GM12874 (cell line): ENCODE measurements at regions not wholly inside any gene's neighbourhood (a gene's known extent, or its start where the extent isn't known, plus 50 kb on each side); places are given as distances from the start of the nearest gene placed in this dataset.

Experiments used
- TF ChIP-seq, protein P1 (sequence below): IDR thresholded peaks from 2 replicates; pipeline ENCODE4 v1.5.1; 2011; ENCODE audit warnings: low read depth, mild to moderate bottlenecking, control low read depth, low read length, moderate library complexity; ENCODE audit not compliant: insufficient read depth

- TF ChIP-seq, protein P1, sequence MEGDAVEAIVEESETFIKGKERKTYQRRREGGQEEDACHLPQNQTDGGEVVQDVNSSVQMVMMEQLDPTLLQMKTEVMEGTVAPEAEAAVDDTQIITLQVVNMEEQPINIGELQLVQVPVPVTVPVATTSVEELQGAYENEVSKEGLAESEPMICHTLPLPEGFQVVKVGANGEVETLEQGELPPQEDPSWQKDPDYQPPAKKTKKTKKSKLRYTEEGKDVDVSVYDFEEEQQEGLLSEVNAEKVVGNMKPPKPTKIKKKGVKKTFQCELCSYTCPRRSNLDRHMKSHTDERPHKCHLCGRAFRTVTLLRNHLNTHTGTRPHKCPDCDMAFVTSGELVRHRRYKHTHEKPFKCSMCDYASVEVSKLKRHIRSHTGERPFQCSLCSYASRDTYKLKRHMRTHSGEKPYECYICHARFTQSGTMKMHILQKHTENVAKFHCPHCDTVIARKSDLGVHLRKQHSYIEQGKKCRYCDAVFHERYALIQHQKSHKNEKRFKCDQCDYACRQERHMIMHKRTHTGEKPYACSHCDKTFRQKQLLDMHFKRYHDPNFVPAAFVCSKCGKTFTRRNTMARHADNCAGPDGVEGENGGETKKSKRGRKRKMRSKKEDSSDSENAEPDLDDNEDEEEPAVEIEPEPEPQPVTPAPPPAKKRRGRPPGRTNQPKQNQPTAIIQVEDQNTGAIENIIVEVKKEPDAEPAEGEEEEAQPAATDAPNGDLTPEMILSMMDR = no peak
Measured at GRCh38 chr3:106425916-106426315, 557.1 kb upstream of the CBLB start.

- TF ChIP-seq, protein P1 = no peak
Measured at GRCh38 chr3:106428565-106428994, 559.8 kb upstream of the CBLB start.

DNA sequence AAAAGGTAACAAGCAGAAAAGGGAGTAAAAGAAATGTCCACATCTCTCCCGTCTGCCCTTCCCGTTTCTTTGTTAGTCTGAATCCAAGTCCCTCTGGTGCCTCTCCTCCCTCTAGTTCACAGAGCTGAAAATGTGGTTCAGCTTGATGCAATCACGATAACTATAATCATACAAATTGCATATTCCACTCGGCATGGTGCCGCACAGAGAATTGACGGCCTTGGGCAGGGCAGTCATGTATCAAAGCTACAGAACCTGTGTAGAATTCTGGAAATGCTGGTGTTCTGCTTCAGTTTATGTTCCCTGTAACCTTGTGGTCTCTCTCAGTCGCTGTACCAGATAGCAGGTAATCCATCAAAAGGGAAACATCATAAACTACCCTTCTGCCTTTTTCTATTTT is 562.9 kb upstream of the CBLB start:
- TF ChIP-seq, protein P1 = no peak

GRCh38 chr3:106435899-106436453 is 567.2 kb upstream of the CBLB start:
- TF ChIP-seq, protein P1 = no peak

- TF ChIP-seq, protein P1 = no peak
Measured at GRCh38 chr3:106438887-106439286, 570.1 kb upstream of the CBLB start.

DNA sequence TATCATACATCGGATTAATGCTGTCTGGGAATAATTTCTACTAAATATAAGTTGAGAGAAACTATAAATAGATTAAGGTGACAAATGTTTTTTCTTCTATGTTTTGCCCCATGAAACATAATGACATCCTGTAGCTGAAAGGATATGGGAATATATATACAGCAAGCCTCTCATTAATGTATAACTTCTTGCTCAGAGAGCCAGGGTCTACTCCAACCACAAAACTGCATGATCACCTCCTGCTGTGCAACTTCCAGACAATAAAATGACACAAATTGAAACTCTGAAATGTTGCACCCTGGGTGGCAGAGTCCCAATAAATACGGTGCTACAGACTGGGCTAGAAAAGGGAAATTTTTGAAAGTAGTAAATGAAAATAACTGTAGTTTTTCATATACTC is 571.9 kb upstream of the CBLB start:
- TF ChIP-seq, protein P1 = no peak

DNA sequence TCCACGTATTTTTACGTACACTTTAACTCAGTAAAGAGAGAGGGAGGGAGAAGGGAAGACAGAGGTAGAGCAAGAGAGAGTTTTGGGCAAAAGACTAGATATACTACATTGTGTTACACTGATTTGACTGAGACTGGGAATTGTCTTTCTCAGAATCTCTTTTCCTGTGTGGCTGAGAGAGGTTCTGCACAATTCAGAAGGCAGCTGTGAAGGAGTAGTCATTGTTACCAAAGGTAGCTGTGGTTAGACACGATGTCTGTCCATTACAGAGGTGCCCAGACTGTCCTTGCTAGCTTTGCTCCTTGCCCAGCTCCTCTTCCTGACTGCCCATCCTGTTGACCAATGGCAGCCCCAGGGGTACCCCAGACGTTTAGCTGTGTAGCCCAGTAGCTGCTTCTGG is 577.5 kb upstream of the CBLB start:
- TF ChIP-seq, protein P1 = no peak
